GM23338 (cell line): ENCODE measurements at regions not wholly inside any gene's neighbourhood (a gene's known extent, or its start where the extent isn't known, plus 50 kb on each side); places are given as distances from the start of the nearest gene placed in this dataset.

Source experiments
- ATAC-seq: fragments of 200-7000 bp; cut with Tn5 transposase; 3 replicates; pipeline ENCODE4 v1.9.1; 2020
- DNase-seq: peaks from one replicate; pipeline ENCODE4 v3.0.0-alpha.2; 2015; ENCODE audit warnings: low spot score
- H2AFZ ChIP-seq: fragments of 200-600 bp; sonication (generic); 2 replicates; pipeline ENCODE4 v1.8.0; 2016; ENCODE audit warnings: antibody characterized with exemption, mild to moderate bottlenecking, moderate library complexity
- H3F3A ChIP-seq: fragments of 200-600 bp; sonication (generic); replicated peaks from 2 replicates; pipeline ENCODE4 v1.8.0; 2017; ENCODE audit warnings: antibody characterized with exemption, mixed run types, low read depth
- H3K27ac ChIP-seq: fragments of 200-600 bp; sonication (generic); 2 replicates; pipeline ENCODE4 v1.6.1; 2016; ENCODE audit warnings: low read depth
- H3K27me3 ChIP-seq: fragments of 200-600 bp; sonication (generic); 2 replicates; pipeline ENCODE4 v1.8.0; 2016; ENCODE audit warnings: mild to moderate bottlenecking, mixed run types, moderate library complexity; ENCODE audit not compliant: insufficient read depth
- H3K36me3 ChIP-seq: fragments of 200-600 bp; sonication (generic); 2 replicates; pipeline ENCODE4 v1.8.0; 2016; ENCODE audit warnings: mild to moderate bottlenecking; ENCODE audit not compliant: insufficient read depth
- H3K4me1 ChIP-seq: fragments of 200-600 bp; sonication (generic); 2 replicates; pipeline ENCODE4 v1.8.0; 2016; ENCODE audit warnings: mild to moderate bottlenecking, moderate library complexity; ENCODE audit not compliant: insufficient read depth
- H3K4me2 ChIP-seq: fragments of 200-600 bp; sonication (generic); 2 replicates; pipeline ENCODE4 v1.7.1; 2017; ENCODE audit warnings: mixed run types
- H3K4me3 ChIP-seq: fragments of 200-600 bp; sonication (generic); 2 replicates; pipeline ENCODE4 v1.6.1; 2016; ENCODE audit warnings: mixed run types
- H3K79me2 ChIP-seq: fragments of 200-600 bp; sonication (generic); replicated peaks from 2 replicates; pipeline ENCODE4 v1.8.0; 2017; ENCODE audit warnings: mild to moderate bottlenecking; ENCODE audit not compliant: insufficient read depth
- H3K9me2 ChIP-seq: fragments of 200-600 bp; sonication (generic); 2 replicates; pipeline ENCODE4 v1.8.0; 2017; ENCODE audit not compliant: insufficient read depth
- H4K20me1 ChIP-seq: fragments of 200-600 bp; sonication (generic); replicated peaks from 2 replicates; pipeline ENCODE4 v1.8.0; 2017; ENCODE audit warnings: mild to moderate bottlenecking; ENCODE audit not compliant: insufficient read depth
- H3K27ac Mint-ChIP-seq: 2 replicates; pipeline ENCODE4 v1.8.0; 2020; ENCODE audit warnings: inconsistent platforms, mild to moderate bottlenecking, moderate library complexity, mixed read lengths
- H3K27me3 Mint-ChIP-seq: 3 replicates; pipeline ENCODE4 v1.8.0; 2022; ENCODE audit warnings: low read depth, mild to moderate bottlenecking, moderate library complexity, mixed read lengths, inconsistent platforms; ENCODE audit not compliant: insufficient read depth, poor library complexity
- H3K36me3 Mint-ChIP-seq: 3 replicates; pipeline ENCODE4 v1.8.0; 2021; ENCODE audit warnings: low read depth, mild to moderate bottlenecking, inconsistent platforms, moderate library complexity, mixed read lengths
- H3K4me1 Mint-ChIP-seq: 3 replicates; pipeline ENCODE4 v1.8.0; 2020; ENCODE audit warnings: mild to moderate bottlenecking, inconsistent platforms, mixed read lengths
- H3K4me3 Mint-ChIP-seq: 3 replicates; pipeline ENCODE4 v1.8.0; 2021; ENCODE audit warnings: moderate library complexity, mild to moderate bottlenecking, inconsistent platforms, mixed read lengths
- H3K9me3 Mint-ChIP-seq: 3 replicates; pipeline ENCODE4 v1.8.0; 2020; ENCODE audit warnings: moderate library complexity, mild to moderate bottlenecking, inconsistent platforms, mixed read lengths
- CREB1 ChIP-seq: fragments of 250-450 bp; sonication (Bioruptor Pico); IDR thresholded peaks from 2 replicates; pipeline ENCODE4 v1.5.0; 2020; ENCODE audit warnings: low read depth, mild to moderate bottlenecking, moderate library complexity
- EZH2 ChIP-seq: fragments of 200-600 bp; sonication (generic); IDR thresholded peaks from one replicate; pipeline ENCODE4 v1.8.0; 2017; ENCODE audit warnings: antibody characterized with exemption, mild to moderate bottlenecking, low read depth; ENCODE audit not compliant: unreplicated experiment
- EZH2phosphoT487 ChIP-seq: fragments of 200-600 bp; sonication (generic); IDR thresholded peaks from one replicate; pipeline ENCODE4 v1.8.1; 2018; ENCODE audit warnings: antibody characterized with exemption; ENCODE audit not compliant: unreplicated experiment
- NANOG ChIP-seq: IDR thresholded peaks from 2 replicates; pipeline ENCODE4 v1.6.1; 2016; ENCODE audit warnings: antibody characterized with exemption, borderline replicate concordance
- ZNF114 ChIP-seq: fragments of 250-450 bp; sonication (Bioruptor Pico); IDR thresholded peaks from 2 replicates; pipeline ENCODE4 v1.5.0; 2020; ENCODE audit warnings: mild to moderate bottlenecking, moderate library complexity
- TF ChIP-seq, protein P1 (sequence below): IDR thresholded peaks from 2 replicates; pipeline ENCODE4 v1.6.1; 2016; ENCODE audit warnings: antibody characterized with exemption
- TF ChIP-seq, protein P2 (sequence below): IDR thresholded peaks from one replicate; pipeline ENCODE4 v1.6.1; 2018; ENCODE audit warnings: antibody characterized with exemption; ENCODE audit not compliant: unreplicated experiment
- TF ChIP-seq, protein P3 (sequence below), 2 experiments: fragments of 200-600 bp in 1 of 2; sonication (generic) in 1 of 2; conservative IDR thresholded peaks; 2 replicates each; pipeline versions ENCODE4 v1.5.1 to v1.6.1; 2016 to 2017; ENCODE audit warnings: antibody characterized with exemption in 2 of 2, low read depth in 2 of 2, mild to moderate bottlenecking in 2 of 2, moderate library complexity in 1 of 2

GRCh38 chr5:154112255-154112654 lies 73.5 kb downstream of the MFAP3 start (continued):
- TF ChIP-seq, protein P1, sequence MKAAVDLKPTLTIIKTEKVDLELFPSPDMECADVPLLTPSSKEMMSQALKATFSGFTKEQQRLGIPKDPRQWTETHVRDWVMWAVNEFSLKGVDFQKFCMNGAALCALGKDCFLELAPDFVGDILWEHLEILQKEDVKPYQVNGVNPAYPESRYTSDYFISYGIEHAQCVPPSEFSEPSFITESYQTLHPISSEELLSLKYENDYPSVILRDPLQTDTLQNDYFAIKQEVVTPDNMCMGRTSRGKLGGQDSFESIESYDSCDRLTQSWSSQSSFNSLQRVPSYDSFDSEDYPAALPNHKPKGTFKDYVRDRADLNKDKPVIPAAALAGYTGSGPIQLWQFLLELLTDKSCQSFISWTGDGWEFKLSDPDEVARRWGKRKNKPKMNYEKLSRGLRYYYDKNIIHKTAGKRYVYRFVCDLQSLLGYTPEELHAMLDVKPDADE = no peak
- no peak for TF ChIP-seq EZH2
- TF ChIP-seq NANOG = no peak
- no peak for TF ChIP-seq CREB1
- TF ChIP-seq, protein P2, sequence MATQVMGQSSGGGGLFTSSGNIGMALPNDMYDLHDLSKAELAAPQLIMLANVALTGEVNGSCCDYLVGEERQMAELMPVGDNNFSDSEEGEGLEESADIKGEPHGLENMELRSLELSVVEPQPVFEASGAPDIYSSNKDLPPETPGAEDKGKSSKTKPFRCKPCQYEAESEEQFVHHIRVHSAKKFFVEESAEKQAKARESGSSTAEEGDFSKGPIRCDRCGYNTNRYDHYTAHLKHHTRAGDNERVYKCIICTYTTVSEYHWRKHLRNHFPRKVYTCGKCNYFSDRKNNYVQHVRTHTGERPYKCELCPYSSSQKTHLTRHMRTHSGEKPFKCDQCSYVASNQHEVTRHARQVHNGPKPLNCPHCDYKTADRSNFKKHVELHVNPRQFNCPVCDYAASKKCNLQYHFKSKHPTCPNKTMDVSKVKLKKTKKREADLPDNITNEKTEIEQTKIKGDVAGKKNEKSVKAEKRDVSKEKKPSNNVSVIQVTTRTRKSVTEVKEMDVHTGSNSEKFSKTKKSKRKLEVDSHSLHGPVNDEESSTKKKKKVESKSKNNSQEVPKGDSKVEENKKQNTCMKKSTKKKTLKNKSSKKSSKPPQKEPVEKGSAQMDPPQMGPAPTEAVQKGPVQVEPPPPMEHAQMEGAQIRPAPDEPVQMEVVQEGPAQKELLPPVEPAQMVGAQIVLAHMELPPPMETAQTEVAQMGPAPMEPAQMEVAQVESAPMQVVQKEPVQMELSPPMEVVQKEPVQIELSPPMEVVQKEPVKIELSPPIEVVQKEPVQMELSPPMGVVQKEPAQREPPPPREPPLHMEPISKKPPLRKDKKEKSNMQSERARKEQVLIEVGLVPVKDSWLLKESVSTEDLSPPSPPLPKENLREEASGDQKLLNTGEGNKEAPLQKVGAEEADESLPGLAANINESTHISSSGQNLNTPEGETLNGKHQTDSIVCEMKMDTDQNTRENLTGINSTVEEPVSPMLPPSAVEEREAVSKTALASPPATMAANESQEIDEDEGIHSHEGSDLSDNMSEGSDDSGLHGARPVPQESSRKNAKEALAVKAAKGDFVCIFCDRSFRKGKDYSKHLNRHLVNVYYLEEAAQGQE = no peak
- TF ChIP-seq ZNF114 (CRISPR knock-in tag) = no peak

DNA sequence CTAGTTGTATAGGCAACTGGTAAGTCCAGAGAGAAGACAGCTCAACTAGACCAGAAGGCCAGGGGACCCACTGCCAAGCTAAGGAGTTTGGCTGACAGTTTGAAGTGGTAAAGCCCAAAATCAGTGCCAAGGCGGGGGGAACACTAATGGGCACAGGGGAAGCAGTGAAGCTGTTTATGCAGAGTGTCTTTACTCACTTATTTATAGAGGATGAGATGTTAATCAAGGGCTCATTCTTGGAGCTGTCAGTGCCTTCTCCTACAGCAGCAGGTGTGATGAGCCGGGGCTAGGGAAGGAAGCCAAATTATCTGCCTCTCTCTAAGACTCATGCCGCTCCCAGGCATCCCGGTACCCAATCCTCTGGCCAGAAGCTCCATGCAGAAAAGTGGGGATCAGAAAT lies 75.2 kb upstream of the GALNT10 start:
- Histone ChIP-seq H4K20me1 (no peaks in the 10 kb centered on the region), H3K4me1 (peaks cover 11% of the 10 kb centered on the region), H3K4me3 (no peak overlapping the region), H3F3A (no peaks in the 10 kb centered on the region), H3K27ac (no peak overlapping the region), H3K79me2 (no peaks in the 10 kb centered on the region), H2AFZ (no peak overlapping the region), H3K9me2 (no peaks in the 10 kb centered on the region), H3K27me3 (no peaks in the 10 kb centered on the region), H3K36me3 (no peaks in the 10 kb centered on the region), H3K4me2 (no peak overlapping the region)
- Mint-ChIP-seq H3K4me3 (no peak overlapping the region), H3K9me3 (no peaks in the 10 kb centered on the region; the same call in 2 of the 3 replicates), H3K4me1 (peaks cover 29% of the 10 kb centered on the region), H3K27ac (no peak overlapping the region), H3K27me3 (peaks cover 8% of the 10 kb centered on the region), H3K36me3 (no peaks in the 10 kb centered on the region)
- TF ChIP-seq ZNF114 (CRISPR knock-in tag) (no peak), NANOG (no peak), EZH2phosphoT487 (no peak)
- TF ChIP-seq, protein P3, sequence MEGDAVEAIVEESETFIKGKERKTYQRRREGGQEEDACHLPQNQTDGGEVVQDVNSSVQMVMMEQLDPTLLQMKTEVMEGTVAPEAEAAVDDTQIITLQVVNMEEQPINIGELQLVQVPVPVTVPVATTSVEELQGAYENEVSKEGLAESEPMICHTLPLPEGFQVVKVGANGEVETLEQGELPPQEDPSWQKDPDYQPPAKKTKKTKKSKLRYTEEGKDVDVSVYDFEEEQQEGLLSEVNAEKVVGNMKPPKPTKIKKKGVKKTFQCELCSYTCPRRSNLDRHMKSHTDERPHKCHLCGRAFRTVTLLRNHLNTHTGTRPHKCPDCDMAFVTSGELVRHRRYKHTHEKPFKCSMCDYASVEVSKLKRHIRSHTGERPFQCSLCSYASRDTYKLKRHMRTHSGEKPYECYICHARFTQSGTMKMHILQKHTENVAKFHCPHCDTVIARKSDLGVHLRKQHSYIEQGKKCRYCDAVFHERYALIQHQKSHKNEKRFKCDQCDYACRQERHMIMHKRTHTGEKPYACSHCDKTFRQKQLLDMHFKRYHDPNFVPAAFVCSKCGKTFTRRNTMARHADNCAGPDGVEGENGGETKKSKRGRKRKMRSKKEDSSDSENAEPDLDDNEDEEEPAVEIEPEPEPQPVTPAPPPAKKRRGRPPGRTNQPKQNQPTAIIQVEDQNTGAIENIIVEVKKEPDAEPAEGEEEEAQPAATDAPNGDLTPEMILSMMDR (conservative IDR thresholded peaks at IDR 0.05; ENCODE audit: low read depth in 2 of 2) = no peak
- TF ChIP-seq, protein P1 = no peak
- DNase-seq = no peak
- no peak for ATAC-seq
